ENCODE measurements at regions not wholly inside any gene's neighbourhood (a gene's known extent, or its start where the extent isn't known, plus 50 kb on each side); places are given as distances from the start of the nearest gene placed in this dataset.

DNA sequence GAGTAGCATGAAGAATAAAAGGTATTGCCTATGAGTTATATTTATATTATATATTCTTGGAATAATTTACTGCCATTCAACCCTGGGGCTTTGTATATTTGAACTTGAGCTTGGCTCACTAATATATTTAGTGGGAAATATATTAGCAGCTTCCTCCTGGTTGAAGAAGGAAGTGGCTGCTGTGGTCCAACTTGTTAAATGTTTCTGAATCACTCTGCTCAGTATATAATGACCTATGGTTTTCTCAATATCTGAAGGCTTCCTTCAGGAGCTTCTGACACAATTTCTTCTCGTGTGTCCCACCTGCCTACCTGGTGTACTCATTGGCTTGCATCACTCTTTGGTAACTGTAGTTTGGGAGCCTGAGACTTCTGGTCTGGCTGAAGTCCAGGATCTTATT, 646.4 kb downstream of the TBC1D4 start:
- TF ChIP-seq ZNF140 (CRISPR knock-in tag; IDR thresholded peaks at IDR 0.05) (no peak), LEF1 (IDR thresholded peaks at IDR 0.05) (no peak), GABPA (tag; conservative IDR thresholded peaks at IDR 0.05; ENCODE audit: low read depth) (no peak), RHOXF2B (CRISPR knock-in tag; conservative IDR thresholded peaks at IDR 0.05) (no peak), NEUROD1 (IDR thresholded peaks at IDR 0.05; ENCODE audit: borderline replicate concordance, low read depth, low read length, partially characterized antibody) (no peak), GTF2F1 (IDR thresholded peaks at IDR 0.05; ENCODE audit: low read depth, low read length) (no peak), SMAD1 (IDR thresholded peaks at IDR 0.05; ENCODE audit: low read depth, low read length, partially characterized antibody) (no peak), YY1 (IDR thresholded peaks at IDR 0.05; ENCODE audit: borderline replicate concordance in 1 of 3, control insufficient read depth in 1 of 3, extremely low read depth in 1 of 3, insufficient read depth in 3 of 3, insufficient read length in 1 of 3, insufficient replicate concordance in 2 of 3, low read depth in 1 of 3, low read length in 2 of 3) (no peak)
- TF ChIP-seq, protein P1, sequence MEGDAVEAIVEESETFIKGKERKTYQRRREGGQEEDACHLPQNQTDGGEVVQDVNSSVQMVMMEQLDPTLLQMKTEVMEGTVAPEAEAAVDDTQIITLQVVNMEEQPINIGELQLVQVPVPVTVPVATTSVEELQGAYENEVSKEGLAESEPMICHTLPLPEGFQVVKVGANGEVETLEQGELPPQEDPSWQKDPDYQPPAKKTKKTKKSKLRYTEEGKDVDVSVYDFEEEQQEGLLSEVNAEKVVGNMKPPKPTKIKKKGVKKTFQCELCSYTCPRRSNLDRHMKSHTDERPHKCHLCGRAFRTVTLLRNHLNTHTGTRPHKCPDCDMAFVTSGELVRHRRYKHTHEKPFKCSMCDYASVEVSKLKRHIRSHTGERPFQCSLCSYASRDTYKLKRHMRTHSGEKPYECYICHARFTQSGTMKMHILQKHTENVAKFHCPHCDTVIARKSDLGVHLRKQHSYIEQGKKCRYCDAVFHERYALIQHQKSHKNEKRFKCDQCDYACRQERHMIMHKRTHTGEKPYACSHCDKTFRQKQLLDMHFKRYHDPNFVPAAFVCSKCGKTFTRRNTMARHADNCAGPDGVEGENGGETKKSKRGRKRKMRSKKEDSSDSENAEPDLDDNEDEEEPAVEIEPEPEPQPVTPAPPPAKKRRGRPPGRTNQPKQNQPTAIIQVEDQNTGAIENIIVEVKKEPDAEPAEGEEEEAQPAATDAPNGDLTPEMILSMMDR (IDR thresholded peaks at IDR 0.05 in 2 of 3, conservative IDR thresholded peaks at IDR 0.05 in 1 of 3; ENCODE audit: insufficient read depth in 2 of 3, low read depth in 1 of 3, low read length in 3 of 3): no peak
- TF ChIP-seq, protein P2, sequence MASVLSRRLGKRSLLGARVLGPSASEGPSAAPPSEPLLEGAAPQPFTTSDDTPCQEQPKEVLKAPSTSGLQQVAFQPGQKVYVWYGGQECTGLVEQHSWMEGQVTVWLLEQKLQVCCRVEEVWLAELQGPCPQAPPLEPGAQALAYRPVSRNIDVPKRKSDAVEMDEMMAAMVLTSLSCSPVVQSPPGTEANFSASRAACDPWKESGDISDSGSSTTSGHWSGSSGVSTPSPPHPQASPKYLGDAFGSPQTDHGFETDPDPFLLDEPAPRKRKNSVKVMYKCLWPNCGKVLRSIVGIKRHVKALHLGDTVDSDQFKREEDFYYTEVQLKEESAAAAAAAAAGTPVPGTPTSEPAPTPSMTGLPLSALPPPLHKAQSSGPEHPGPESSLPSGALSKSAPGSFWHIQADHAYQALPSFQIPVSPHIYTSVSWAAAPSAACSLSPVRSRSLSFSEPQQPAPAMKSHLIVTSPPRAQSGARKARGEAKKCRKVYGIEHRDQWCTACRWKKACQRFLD (CRISPR knock-in tag; IDR thresholded peaks at IDR 0.05): no peak
- TF ChIP-seq, protein P3, sequence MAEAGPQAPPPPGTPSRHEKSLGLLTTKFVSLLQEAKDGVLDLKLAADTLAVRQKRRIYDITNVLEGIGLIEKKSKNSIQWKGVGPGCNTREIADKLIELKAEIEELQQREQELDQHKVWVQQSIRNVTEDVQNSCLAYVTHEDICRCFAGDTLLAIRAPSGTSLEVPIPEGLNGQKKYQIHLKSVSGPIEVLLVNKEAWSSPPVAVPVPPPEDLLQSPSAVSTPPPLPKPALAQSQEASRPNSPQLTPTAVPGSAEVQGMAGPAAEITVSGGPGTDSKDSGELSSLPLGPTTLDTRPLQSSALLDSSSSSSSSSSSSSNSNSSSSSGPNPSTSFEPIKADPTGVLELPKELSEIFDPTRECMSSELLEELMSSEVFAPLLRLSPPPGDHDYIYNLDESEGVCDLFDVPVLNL (CRISPR knock-in tag; IDR thresholded peaks at IDR 0.05; ENCODE audit: low read depth): no peak

Data from K562 (cell line).